NCI-H510A treated with DMSO at 0.1 percent for 48 hours (cell line): ENCODE measurements at regions not wholly inside any gene's neighbourhood (a gene's known extent, or its start where the extent isn't known, plus 50 kb on each side); places are given as distances from the start of the nearest gene placed in this dataset.

Experiments
- DNase-seq: peaks from one replicate; lab custom pipeline; 2025; lab: John Stamatoyannopoulos, UW

GRCh38 chr15:67892559-67893377, 52.9 kb upstream of the RNU6-1 start:
- DNase-seq, result no peak

- no peak for DNase-seq
Observed at GRCh38 chr15:67895237-67895636, 55.4 kb upstream of the RNU6-1 start.

GRCh38 chr15:67897646-67898339, 57.9 kb upstream of the RNU6-1 start:
- DNase-seq, result peak; percentile 2

- DNase-seq, result no peak
Observed at GRCh38 chr15:67899596-67900283, 59.9 kb upstream of the RNU6-1 start.

- no peak for DNase-seq
Observed at GRCh38 chr15:67900621-67901147, 60.8 kb upstream of the RNU6-1 start.

GRCh38 chr15:67901922-67902321, 62.1 kb upstream of the RNU6-1 start:
- no peak for DNase-seq

GRCh38 chr15:67902579-67903009, 62.7 kb upstream of the RNU6-1 start:
- DNase-seq, result no peak

GRCh38 chr15:67903708-67904107, 63.9 kb upstream of the RNU6-1 start:
- no peak for DNase-seq

- DNase-seq, result no peak
Observed at GRCh38 chr15:67905628-67906027, 65.8 kb upstream of the RNU6-1 start.

GRCh38 chr15:67906382-67906781, 66.5 kb upstream of the RNU6-1 start:
- no peak for DNase-seq

- DNase-seq, result no peak
Observed at GRCh38 chr15:67907184-67907723, 67.4 kb upstream of the RNU6-1 start.

GRCh38 chr15:67908756-67909155, 68.9 kb upstream of the RNU6-1 start:
- no peak for DNase-seq

GRCh38 chr15:67911727-67912126, 71.9 kb upstream of the RNU6-1 start:
- DNase-seq, result no peak

GRCh38 chr15:67914028-67914427, 74.2 kb upstream of the RNU6-1 start:
- DNase-seq, result no peak

GRCh38 chr15:67914537-67915460, 75.0 kb upstream of the RNU6-1 start:
- peak; percentile 61 for DNase-seq

GRCh38 chr15:67915461-67916374, 75.9 kb upstream of the RNU6-1 start:
- peak; percentile 78 for DNase-seq

- DNase-seq, result no peak
Observed at GRCh38 chr15:67916565-67916964, 76.7 kb upstream of the RNU6-1 start.

- no peak for DNase-seq
Observed at GRCh38 chr15:67917037-67917436, 77.2 kb upstream of the RNU6-1 start.

GRCh38 chr15:67917636-67918035, 77.8 kb upstream of the RNU6-1 start:
- no peak for DNase-seq
